SU-DHL-6 (cell line): ENCODE measurements at regions not wholly inside any gene's neighbourhood (a gene's known extent, or its start where the extent isn't known, plus 50 kb on each side); places are given as distances from the start of the nearest gene placed in this dataset.

Source experiments
- EZH2phosphoT487 ChIP-seq: fragments of 200-600 bp; sonication (generic), shearing (Covaris generic); conservative IDR thresholded peaks from 2 replicates; pipeline ENCODE4 v1.6.1; 2018; ENCODE audit warnings: mild to moderate bottlenecking, antibody characterized with exemption, low read length, moderate library complexity, mixed read lengths
- TF ChIP-seq, protein P1 (sequence below): fragments of 200-600 bp; sonication (generic); IDR thresholded peaks from one replicate; pipeline ENCODE4 v1.5.1; 2017; ENCODE audit warnings: antibody characterized with exemption, mild to moderate bottlenecking, low read length, moderate library complexity; ENCODE audit not compliant: insufficient read depth, poor library complexity, severe bottlenecking

DNA sequence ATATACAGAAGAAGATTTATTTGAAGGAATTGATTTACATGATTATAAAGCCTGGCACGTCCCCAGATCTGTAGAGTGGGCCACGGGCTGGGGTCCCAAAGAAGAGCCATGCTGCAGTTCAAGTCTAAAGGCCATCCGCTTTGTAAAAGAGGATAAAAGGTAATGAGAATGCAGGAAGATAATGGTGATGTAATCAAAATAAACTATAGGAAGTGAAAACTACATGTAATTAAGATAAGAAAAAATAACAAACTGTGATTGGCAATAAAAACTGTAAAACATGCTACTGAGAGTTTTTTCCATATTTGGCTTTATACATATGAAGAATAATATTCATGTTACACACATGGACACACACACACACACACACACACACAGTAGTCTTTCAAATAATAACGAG, 59.0 kb upstream of the TMEFF2 start:
- TF ChIP-seq, protein P1, sequence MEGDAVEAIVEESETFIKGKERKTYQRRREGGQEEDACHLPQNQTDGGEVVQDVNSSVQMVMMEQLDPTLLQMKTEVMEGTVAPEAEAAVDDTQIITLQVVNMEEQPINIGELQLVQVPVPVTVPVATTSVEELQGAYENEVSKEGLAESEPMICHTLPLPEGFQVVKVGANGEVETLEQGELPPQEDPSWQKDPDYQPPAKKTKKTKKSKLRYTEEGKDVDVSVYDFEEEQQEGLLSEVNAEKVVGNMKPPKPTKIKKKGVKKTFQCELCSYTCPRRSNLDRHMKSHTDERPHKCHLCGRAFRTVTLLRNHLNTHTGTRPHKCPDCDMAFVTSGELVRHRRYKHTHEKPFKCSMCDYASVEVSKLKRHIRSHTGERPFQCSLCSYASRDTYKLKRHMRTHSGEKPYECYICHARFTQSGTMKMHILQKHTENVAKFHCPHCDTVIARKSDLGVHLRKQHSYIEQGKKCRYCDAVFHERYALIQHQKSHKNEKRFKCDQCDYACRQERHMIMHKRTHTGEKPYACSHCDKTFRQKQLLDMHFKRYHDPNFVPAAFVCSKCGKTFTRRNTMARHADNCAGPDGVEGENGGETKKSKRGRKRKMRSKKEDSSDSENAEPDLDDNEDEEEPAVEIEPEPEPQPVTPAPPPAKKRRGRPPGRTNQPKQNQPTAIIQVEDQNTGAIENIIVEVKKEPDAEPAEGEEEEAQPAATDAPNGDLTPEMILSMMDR, result no peak
- no peak for TF ChIP-seq EZH2phosphoT487
